ENCODE measurements at regions not wholly inside any gene's neighbourhood (a gene's known extent, or its start where the extent isn't known, plus 50 kb on each side); places are given as distances from the start of the nearest gene placed in this dataset.
"Not testable (repeated sequence)": the region's sequence is repeated elsewhere in the genome, so short reads cannot be mapped to it uniquely, and the experiment has no call there.

DNA sequence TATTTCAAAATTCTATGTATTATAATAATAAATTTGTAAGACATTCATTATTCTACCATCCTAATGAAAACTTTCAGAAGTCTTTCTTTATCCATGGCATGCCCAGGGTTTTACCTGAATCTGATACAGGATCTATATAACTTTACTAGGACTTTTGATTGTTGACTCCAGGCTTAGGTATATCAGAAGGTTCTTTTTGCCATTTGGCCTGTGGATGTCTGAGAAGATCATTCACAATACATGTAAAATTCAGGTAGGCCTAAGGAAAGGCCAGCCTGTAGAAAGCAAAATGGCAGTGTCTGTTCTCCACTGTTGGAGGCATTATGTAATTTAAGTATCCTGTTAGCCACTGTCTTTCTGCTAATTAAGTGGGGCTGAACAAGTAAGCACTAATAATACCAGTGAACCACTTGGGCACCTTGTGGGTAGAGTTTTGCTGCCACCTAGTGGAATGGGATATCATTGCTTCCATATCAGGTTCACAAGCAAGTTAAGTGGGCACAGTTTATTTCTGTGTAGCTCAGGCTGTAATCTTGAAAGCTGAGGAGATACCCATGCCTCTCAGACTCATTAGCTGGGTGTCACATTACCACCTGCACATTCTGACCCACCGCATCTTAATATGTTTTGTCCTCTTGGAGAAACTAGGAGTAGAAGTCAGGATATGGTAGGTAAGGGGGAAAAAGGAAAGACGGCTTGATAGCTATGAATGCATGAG, 105.5 kb downstream of the SEPTIN7 start:
- intact Hi-C loops (cut with DNase I): loop anchor here (1.0 to 5.0 kb wide), 2 partner anchors 104 to 194 kb away; partner anchors contain the start of gene SEPTIN7
- ATAC-seq (peak; percentile 83), DNase-seq (ENCODE audit: missing footprints) (no peak)

DNA sequence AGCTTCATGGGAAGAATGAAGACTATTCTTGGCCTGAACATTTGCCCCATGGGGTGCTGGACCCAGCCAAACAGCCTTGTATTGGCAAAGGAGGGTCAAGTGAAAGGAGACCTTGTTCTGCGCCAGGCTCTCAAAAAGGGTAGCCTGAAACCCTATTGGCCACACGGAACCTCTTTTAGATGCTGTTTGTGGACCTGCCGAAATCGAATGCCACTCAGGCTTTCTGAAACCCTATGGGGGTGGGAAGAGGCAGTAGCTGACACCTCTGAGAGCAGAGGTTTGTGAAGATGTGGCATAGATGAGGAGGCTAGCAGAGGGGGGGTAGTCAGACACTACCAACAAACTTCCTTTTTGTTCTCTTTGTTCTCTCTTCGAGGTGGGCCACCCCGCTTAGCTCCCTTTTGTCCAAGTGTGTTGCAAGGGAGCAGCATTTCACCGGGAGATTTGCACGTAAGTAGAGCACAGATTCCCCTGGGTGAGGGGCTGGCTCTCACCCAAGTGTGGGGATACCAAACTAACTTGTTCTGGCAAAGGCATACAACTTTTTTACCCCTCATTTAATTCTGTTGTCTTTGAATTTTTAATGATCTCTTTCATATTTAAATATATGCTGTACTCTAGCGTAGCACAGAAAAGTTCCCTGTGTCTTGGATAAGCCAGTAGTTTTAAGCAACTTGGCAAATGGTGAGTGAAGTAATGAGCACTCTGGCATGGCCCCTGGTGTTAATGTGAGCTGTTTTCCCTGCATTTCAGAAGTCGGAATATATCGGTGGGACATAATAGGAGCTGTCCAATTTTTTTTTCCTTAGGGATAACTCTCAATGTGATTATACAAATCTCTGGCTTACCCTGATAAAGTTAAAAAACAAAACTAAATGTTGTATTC, 107.7 kb downstream of the SEPTIN7 start:
- intact Hi-C loops (cut with DNase I): loop anchor here (5.0 kb wide), 1 partner anchor 106 kb away; the partner anchor contains the start of gene SEPTIN7
- ATAC-seq: peak; percentile 69
- no peak for DNase-seq (ENCODE audit: missing footprints)

DNA sequence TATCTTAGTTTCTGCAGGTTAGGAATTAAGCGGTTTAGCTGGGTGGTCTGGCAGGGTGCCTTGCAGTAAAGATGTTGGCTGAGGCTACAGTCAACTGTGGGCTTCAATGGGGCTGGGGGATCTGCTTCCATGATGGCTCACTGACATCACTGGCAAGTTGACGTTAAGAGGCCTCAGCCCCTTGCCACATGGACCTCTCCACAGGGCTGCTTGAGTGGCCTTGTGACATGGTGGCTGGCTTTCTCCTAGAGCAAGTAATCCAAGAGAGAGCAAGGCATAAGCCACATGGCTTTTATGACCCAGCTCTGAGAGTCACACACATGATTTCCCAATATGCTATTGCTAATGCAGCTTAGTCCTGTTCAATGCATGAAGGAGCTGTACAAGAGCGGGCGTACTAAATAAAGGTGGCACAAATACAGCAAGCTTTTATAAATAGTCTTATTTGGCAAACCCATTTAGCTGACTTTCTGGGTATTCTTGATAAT, 109.1 kb downstream of the SEPTIN7 start:
- DNase-seq (ENCODE audit: missing footprints): no peak
- intact Hi-C loops (cut with DNase I): loop anchor here (5.0 kb wide), 1 partner anchor 108 kb away; the partner anchor contains the start of gene SEPTIN7
- ATAC-seq: no peak

DNA sequence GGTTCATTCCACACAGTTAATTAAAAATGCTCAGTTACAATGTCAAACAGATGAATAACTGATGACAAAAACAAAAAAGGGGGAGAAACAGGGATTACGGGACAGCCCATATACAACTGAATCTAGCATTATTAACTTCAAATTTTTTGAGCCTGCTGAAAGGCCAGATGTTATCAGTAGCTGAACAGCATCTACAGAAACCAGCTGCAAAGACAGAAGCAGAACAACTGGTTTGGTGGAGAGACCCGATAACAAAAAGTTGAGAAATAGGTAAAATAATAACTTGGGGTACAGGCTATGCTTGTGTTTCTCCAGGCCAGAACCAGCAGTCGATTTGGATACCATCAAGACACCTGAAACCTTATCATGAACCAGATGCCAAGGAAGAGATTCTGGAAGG, 109.8 kb downstream of the SEPTIN7 start:
- intact Hi-C loops (cut with DNase I); ATAC-seq: not testable (repeated sequence)

GRCh38 chr7:35913350-35913749, 112.5 kb downstream of the SEPTIN7 start:
- ATAC-seq; DNase-seq (ENCODE audit: missing footprints); intact Hi-C loops (cut with DNase I): not testable (repeated sequence)

More for the DNA sequence above, 109.8 kb downstream of the SEPTIN7 start:
- not testable (repeated sequence) for DNase-seq (ENCODE audit: missing footprints)

DNA sequence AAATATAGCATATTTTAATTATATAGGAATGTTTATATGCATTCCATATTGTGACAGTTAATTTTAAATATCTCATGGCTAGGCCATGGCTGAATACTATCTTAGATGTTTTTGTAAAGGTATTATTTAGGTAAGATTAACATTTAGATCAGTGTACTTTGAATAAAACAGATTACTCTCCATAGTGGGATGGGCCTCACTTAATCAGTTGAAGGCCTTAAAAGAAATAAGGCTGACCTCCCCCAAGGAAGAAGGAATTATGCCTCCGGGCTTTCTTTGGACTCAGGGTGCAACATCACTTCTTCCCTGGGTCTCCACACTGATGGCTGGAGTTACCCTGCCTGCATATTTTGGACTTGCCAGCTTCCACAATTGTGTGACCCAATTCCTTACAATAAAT, 113.4 kb downstream of the SEPTIN7 start:
- DNase-seq (ENCODE audit: missing footprints); ATAC-seq; intact Hi-C loops (cut with DNase I): not testable (repeated sequence)

- DNase-seq (ENCODE audit: missing footprints); ATAC-seq; intact Hi-C loops (cut with DNase I): not testable (repeated sequence)
Measured at GRCh38 chr7:35915247-35915955, 114.5 kb downstream of the SEPTIN7 start.

DNA sequence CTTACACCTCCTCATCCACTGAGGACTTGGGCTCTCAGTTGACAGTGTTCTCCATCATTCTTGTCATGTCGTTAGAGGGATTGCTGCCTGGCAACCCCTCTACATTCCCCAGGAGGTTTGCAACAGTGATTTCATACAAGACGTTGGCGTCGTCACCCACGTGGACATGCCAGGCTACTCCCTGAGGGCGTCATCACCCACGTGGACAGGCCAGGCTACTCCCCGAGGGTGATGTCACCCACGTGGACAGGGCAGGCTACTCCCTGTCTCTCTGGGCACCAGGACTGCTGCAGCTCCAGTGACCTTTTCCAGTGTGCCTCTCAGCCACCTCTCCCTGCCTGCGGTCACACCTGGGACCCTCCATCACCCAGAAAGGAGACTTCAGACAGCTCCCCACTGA, 117.4 kb downstream of the SEPTIN7 start:
- ATAC-seq; DNase-seq (ENCODE audit: missing footprints); intact Hi-C loops (cut with DNase I): not testable (repeated sequence)

DNA sequence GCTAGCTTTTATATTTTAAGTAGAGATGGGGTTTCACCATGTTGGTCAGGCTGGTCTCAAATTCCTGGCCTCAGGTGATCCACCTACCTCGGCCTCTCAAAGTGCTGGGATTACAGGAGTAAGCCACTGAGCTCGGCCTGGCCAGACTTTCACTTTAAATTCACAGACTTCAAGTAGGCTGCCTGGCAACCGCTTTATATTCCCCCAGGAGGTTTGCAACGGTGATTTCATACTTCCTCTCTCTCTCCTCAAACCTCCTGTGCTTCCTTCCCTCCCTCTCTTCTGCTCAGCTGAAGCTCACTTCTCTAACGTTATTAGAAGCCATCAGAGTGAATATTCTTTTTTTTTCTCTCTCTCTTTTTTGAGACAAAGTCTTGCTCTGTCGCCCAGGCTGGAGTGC, 118.8 kb downstream of the SEPTIN7 start:
- ATAC-seq; intact Hi-C loops (cut with DNase I); DNase-seq (ENCODE audit: missing footprints): not testable (repeated sequence)

GRCh38 chr7:35921338-35921737, 120.5 kb downstream of the SEPTIN7 start:
- DNase-seq (ENCODE audit: missing footprints); ATAC-seq; intact Hi-C loops (cut with DNase I): not testable (repeated sequence)

DNA sequence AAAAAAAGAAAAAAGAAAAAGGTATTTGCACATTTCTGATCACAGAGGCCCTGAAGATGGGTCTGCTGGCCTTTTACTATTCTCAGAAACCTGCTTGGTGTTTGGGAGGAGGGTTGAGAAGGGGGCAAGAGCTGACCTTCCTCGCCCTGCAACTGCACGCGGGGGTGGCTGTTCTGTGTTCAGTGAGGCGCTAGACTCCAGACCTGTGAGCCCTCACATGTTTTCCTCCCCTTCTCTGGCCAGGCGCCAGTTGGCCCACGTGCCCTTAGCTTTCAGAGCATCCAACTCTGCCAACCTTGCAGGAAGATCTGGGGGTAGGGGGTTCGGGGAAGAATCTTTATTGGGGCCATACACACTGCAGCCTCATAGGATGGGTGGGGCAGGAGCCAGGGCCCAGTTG, 123.8 kb downstream of the SEPTIN7 start:
- DNase-seq (ENCODE audit: missing footprints); ATAC-seq; intact Hi-C loops (cut with DNase I): not testable (repeated sequence)

DNA sequence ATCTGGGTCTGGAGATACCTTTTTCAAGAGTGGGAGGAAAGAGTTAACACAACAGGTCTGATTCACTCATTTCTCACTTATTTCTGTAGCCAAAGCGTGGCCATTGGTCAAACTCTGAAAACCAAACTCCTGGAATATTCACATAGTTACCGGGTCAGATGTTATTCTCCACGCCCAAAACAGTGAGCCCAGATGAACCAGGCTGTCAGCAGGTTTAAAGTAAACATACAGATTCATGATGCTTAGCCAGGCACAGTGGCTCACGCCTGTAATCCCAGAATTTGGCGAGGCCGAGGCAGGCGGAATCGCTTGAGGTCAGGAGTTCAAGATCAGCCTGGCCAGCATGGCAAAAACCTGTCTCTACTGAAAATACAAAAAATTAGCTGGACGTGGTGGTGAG, 126.1 kb downstream of the SEPTIN7 start:
- DNase-seq (ENCODE audit: missing footprints); intact Hi-C loops (cut with DNase I); ATAC-seq: not testable (repeated sequence)

DNA sequence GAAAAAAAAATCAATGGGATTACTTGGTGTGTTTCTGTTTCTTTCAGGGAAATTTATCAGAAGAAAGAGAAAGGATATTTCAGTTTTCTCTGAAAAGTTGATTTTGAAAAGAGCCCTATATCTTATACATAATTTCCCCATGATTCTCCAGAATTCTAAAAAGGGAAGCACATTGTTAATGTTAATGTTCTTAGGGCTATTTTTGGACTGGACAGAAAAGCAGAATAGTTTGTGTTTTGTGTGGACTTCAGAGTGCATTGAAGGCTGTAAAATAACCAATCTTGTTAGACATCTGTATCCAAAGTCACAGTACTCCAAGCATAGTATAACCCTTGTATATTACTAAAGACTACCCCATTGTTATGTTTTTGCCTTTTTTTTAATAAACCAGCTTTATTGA, 130.3 kb downstream of the SEPTIN7 start:
- intact Hi-C loops (cut with DNase I); ATAC-seq; DNase-seq (ENCODE audit: missing footprints): not testable (repeated sequence)

- DNase-seq (ENCODE audit: missing footprints); intact Hi-C loops (cut with DNase I); ATAC-seq: not testable (repeated sequence)
Measured at GRCh38 chr7:35931551-35931950, 130.7 kb downstream of the SEPTIN7 start.

- intact Hi-C loops (cut with DNase I): not testable (repeated sequence)
Measured at GRCh38 chr7:35940695-35941094, 139.8 kb downstream of the SEPTIN7 start.

DNA sequence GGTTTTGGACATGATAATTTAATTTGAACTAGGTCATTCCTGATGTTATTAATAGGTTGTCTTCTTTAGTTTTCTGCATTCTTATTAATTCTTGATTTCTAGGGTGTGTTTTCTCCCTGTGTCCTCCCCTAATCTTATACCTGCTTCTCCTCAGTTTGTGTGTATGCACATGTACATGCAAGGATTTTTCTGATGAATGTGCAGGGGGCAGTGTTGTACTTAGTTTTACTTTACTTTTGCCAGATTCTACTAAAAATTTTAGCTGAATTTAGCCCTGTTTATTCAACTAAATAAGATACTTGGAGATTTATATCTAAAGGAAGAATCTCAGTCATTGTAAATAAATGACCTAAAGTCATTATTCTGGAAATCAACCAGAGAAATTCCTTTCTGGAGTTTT, 144.8 kb downstream of the SEPTIN7 start:
- DNase-seq (ENCODE audit: missing footprints); intact Hi-C loops (cut with DNase I); ATAC-seq: not testable (repeated sequence)

More at GRCh38 chr7:35940695-35941094, 139.8 kb downstream of the SEPTIN7 start:
- ATAC-seq; DNase-seq (ENCODE audit: missing footprints): not testable (repeated sequence)

GRCh38 chr7:35955735-35956134, 154.9 kb downstream of the SEPTIN7 start:
- DNase-seq (ENCODE audit: missing footprints); intact Hi-C loops (cut with DNase I): not testable (repeated sequence)
- ATAC-seq: peak; percentile 37

DNA sequence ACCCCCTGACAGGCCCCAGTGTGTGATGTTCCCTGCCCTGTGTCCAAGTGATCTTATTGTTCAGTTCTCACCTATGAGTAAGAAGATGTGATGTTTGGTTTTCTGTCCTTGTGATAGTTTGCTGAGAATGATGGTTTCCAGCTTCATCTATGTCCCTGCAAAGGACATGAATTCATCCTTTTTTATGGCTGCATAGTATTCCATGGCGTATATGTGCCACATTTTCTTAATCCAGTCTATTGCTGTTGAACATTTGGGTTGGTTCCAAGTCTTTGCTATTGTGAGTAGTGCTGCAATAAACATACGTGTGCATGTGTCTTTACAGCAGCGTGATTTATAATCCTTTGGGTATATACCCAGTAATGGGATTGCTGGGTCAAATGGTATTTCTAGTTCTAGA, 156.1 kb downstream of the SEPTIN7 start:
- ATAC-seq; intact Hi-C loops (cut with DNase I); DNase-seq (ENCODE audit: missing footprints): not testable (repeated sequence)
